WTC11 (cell line): ENCODE measurements at regions not wholly inside any gene's neighbourhood (a gene's known extent, or its start where the extent isn't known, plus 50 kb on each side); places are given as distances from the start of the nearest gene placed in this dataset.

Experiments
- ATAC-seq: fragments of 200-7000 bp; cut with Tn5 transposase; 2 replicates; pipeline ENCODE4 v1.10.0; 2021; ENCODE audit warnings: mild to moderate bottlenecking, moderate library complexity
- CTCF ChIA-PET: fragments of 300-600 bp; sonication (Branson Sonifier 250); formaldehyde crosslinking; loops from one replicate; lab custom pipeline; 2021; ENCODE audit warnings: antibody characterized with exemption; lab: Charles Lee
- POLR2A ChIA-PET: fragments of 350-600 bp; sonication (Branson Sonifier 250); formaldehyde crosslinking; loops from one replicate; lab custom pipeline; 2021; ENCODE audit warnings: antibody characterized with exemption; lab: Charles Lee
- DNase-seq: peaks from one replicate; pipeline ENCODE4 v3.0.0; 2021; ENCODE audit warnings: low spot score
- H3K27ac Mint-ChIP-seq: 2 replicates; pipeline ENCODE4 v1.8.0; 2021; ENCODE audit warnings: mixed read lengths
- H3K27me3 Mint-ChIP-seq: 2 replicates; pipeline ENCODE4 v1.8.0; 2021; ENCODE audit warnings: low read depth, mild to moderate bottlenecking, moderate library complexity, mixed read lengths
- H3K36me3 Mint-ChIP-seq: 2 replicates; pipeline ENCODE4 v1.8.0; 2021; ENCODE audit warnings: mixed read lengths
- H3K4me1 Mint-ChIP-seq: 2 replicates; pipeline ENCODE4 v1.8.0; 2022; ENCODE audit warnings: mixed read lengths
- H3K4me3 Mint-ChIP-seq: 2 replicates; pipeline ENCODE4 v1.8.0; 2021; ENCODE audit warnings: mild to moderate bottlenecking, moderate library complexity, mixed read lengths
- H3K9me3 Mint-ChIP-seq: 2 replicates; pipeline ENCODE4 v1.8.0; 2021; ENCODE audit warnings: mixed read lengths
- AFF4 ChIP-seq: sonication (generic); formaldehyde crosslinking; IDR thresholded peaks from 2 replicates; pipeline ENCODE4 v1.8.1; 2023; ENCODE audit warnings: mild to moderate bottlenecking, missing genetic modification reagents, borderline replicate concordance
- CREB1 ChIP-seq: sonication (generic); formaldehyde crosslinking; IDR thresholded peaks from 2 replicates; pipeline ENCODE4 v1.8.0; 2023; ENCODE audit warnings: mild to moderate bottlenecking, missing genetic modification reagents
- CREM ChIP-seq: sonication (generic); formaldehyde crosslinking; IDR thresholded peaks from 2 replicates; pipeline ENCODE4 v1.8.1; 2022; ENCODE audit warnings: mild to moderate bottlenecking, missing genetic modification reagents, moderate library complexity
- ESRRA ChIP-seq: sonication (generic); formaldehyde crosslinking; IDR thresholded peaks from 2 replicates; pipeline ENCODE4 v1.8.1; 2022; ENCODE audit warnings: mild to moderate bottlenecking, missing genetic modification reagents, borderline replicate concordance
- JUN ChIP-seq: sonication (generic); formaldehyde crosslinking; IDR thresholded peaks from 2 replicates; pipeline ENCODE4 v1.8.0; 2023; ENCODE audit warnings: mild to moderate bottlenecking, missing genetic modification reagents
- MXD4 ChIP-seq: fragments of 250-450 bp; sonication (Bioruptor Pico); IDR thresholded peaks from 2 replicates; pipeline ENCODE4 v1.8.0; 2021; ENCODE audit warnings: mild to moderate bottlenecking, moderate library complexity, borderline replicate concordance
- NFATC4 ChIP-seq: fragments of 250-450 bp; sonication (Bioruptor Pico); IDR thresholded peaks from 2 replicates; pipeline ENCODE4 v1.9.0; 2021; ENCODE audit warnings: mild to moderate bottlenecking
- NFYB ChIP-seq: sonication (generic); formaldehyde crosslinking; conservative IDR thresholded peaks from 2 replicates; pipeline ENCODE4 v1.8.0; 2022; ENCODE audit warnings: low read depth, missing genetic modification reagents
- NR2C2 ChIP-seq: sonication (generic); formaldehyde crosslinking; IDR thresholded peaks from 2 replicates; pipeline ENCODE4 v1.8.0; 2022; ENCODE audit warnings: mild to moderate bottlenecking, missing genetic modification reagents
- PREB ChIP-seq: sonication (generic); formaldehyde crosslinking; IDR thresholded peaks from 2 replicates; pipeline ENCODE4 v1.8.1; 2022; ENCODE audit warnings: mild to moderate bottlenecking, missing genetic modification reagents, moderate library complexity, borderline replicate concordance
- RORB ChIP-seq: fragments of 250-450 bp; sonication (Bioruptor Pico); IDR thresholded peaks from 2 replicates; pipeline ENCODE4 v1.9.0; 2021; ENCODE audit warnings: mild to moderate bottlenecking
- TEAD4 ChIP-seq: sonication (generic); formaldehyde crosslinking; IDR thresholded peaks from 2 replicates; pipeline ENCODE4 v1.8.0; 2022; ENCODE audit warnings: mild to moderate bottlenecking, missing genetic modification reagents
- TP53 ChIP-seq: sonication (generic); formaldehyde crosslinking; IDR thresholded peaks from 2 replicates; pipeline ENCODE4 v1.8.1; 2023; ENCODE audit warnings: mild to moderate bottlenecking, missing genetic modification reagents
- ZBTB43 ChIP-seq: sonication (generic); formaldehyde crosslinking; IDR thresholded peaks from 2 replicates; pipeline ENCODE4 v1.8.1; 2023; ENCODE audit warnings: mild to moderate bottlenecking, missing genetic modification reagents
- ZNF396 ChIP-seq: fragments of 250-450 bp; sonication (Bioruptor Pico); IDR thresholded peaks from 2 replicates; pipeline ENCODE4 v1.8.0; 2021; ENCODE audit warnings: mild to moderate bottlenecking, moderate library complexity, borderline replicate concordance
- ZNF416 ChIP-seq: fragments of 250-450 bp; sonication (Bioruptor Pico); IDR thresholded peaks from 2 replicates; pipeline ENCODE4 v1.9.0; 2021; ENCODE audit warnings: mild to moderate bottlenecking, inconsistent platforms
- ZNF423 ChIP-seq: fragments of 250-450 bp; sonication (Bioruptor Pico); IDR thresholded peaks from 2 replicates; pipeline ENCODE4 v2.1.2; 2022; ENCODE audit warnings: mild to moderate bottlenecking, moderate library complexity
- ZNF671 ChIP-seq: fragments of 250-450 bp; sonication (Bioruptor Pico); IDR thresholded peaks from 2 replicates; pipeline ENCODE4 v1.8.0; 2021; ENCODE audit warnings: mild to moderate bottlenecking
- TF ChIP-seq, protein P1 (sequence below): sonication (generic); formaldehyde crosslinking; IDR thresholded peaks from 2 replicates; pipeline ENCODE4 v1.8.1; 2022; ENCODE audit warnings: missing genetic modification reagents, borderline replicate concordance

DNA sequence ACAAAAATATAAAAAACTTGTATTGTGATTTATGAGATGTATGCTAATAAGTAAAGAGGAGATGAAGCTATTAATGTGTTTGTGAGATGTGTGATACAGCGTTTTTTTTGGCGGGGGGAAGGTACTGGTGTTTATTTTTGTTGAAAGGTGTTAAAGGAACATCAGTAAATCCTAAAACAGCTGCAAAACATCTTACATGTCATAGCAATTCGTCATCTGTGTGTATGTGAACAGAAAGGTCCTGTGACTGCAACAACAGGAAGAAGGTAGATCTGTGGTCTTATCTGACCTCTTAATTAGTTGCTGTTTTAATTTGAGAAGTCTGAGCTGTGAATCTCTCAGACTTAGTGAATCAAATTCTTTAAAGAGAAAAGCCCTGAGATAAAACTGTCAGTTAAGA is 1041.1 kb downstream of the JRKL start (continued):
- TF ChIP-seq CREM (CRISPR knock-in tag) (no peak), ZNF423 (CRISPR knock-in tag) (no peak)

- no peak overlapping the region for H3K27ac Mint-ChIP-seq
- POLR2A ChIA-PET: no interaction called here
- H3K27me3 Mint-ChIP-seq: no peaks in the 10 kb centered on the region
- CTCF ChIA-PET: no interaction called here
- no peaks in the 10 kb centered on the region for H3K9me3 Mint-ChIP-seq
- ATAC-seq: no peak
- H3K36me3 Mint-ChIP-seq: no peaks in the 10 kb centered on the region
- H3K4me1 Mint-ChIP-seq: peaks cover 2% of the 10 kb centered on the region; the same call in 1 of the 2 replicates
- no peak overlapping the region for H3K4me3 Mint-ChIP-seq
- DNase-seq: no peak
- TF ChIP-seq ESRRA (no peak), TP53 (CRISPR knock-in tag) (no peak), PREB (CRISPR knock-in tag) (no peak), NFYB (CRISPR knock-in tag) (no peak), NR2C2 (CRISPR knock-in tag) (no peak), ZBTB43 (CRISPR knock-in tag) (no peak), ZNF416 (CRISPR knock-in tag) (no peak), AFF4 (no peak), TEAD4 (no peak), ZNF671 (CRISPR knock-in tag) (no peak), JUN (CRISPR knock-in tag) (no peak), MXD4 (CRISPR knock-in tag) (no peak), ZNF396 (CRISPR knock-in tag) (no peak), ZNF423 (CRISPR knock-in tag) (no peak)
- TF ChIP-seq, protein P1, sequence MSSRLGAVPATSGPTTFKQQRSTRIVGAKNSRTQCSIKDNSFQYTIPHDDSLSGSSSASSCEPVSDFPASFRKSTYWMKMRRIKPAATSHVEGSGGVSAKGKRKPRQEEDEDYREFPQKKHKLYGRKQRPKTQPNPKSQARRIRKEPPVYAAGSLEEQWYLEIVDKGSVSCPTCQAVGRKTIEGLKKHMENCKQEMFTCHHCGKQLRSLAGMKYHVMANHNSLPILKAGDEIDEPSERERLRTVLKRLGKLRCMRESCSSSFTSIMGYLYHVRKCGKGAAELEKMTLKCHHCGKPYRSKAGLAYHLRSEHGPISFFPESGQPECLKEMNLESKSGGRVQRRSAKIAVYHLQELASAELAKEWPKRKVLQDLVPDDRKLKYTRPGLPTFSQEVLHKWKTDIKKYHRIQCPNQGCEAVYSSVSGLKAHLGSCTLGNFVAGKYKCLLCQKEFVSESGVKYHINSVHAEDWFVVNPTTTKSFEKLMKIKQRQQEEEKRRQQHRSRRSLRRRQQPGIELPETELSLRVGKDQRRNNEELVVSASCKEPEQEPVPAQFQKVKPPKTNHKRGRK: no peak
- TF ChIP-seq, all 79 proteins: peak for 0
These were observed 1043.1 kb downstream of the JRKL start for GRCh38 chr11:97432926-97433325.

DNA sequence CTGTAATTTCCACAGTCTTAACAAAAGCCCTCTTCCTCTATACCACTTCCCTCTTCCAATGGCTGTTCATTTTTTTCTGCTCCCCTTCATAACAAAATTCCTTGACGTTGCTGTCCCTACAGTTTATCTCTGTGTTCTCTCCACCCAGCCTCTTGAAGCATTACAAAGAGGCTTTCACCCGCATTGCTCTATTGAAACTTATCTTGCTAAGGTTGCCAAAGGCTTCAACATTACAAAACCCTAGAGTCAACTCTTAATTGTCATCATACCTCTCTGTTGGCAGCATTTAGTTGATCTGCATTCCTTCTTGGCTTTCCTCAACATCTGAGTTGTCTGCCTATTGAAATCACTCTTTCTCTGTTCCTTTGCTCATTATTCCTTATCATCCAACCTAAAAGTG is 1055.7 kb downstream of the JRKL start:
- ChIA-PET CTCF (no interaction called here), POLR2A (no interaction called here)
- H3K4me3 Mint-ChIP-seq: no peak overlapping the region
- DNase-seq (no peak), ATAC-seq (peak; percentile 50)
- H3K36me3 Mint-ChIP-seq: no peaks in the 10 kb centered on the region
- H3K27ac Mint-ChIP-seq: peak overlapping the region; percentile 20; the same call in 1 of the 2 replicates
- peaks cover 28% of the 10 kb centered on the region for H3K4me1 Mint-ChIP-seq
- no peaks in the 10 kb centered on the region for H3K27me3 Mint-ChIP-seq
- H3K9me3 Mint-ChIP-seq: peaks cover 3% of the 10 kb centered on the region
- TF ChIP-seq NFATC4 (CRISPR knock-in tag): no peak
- no peak for TF ChIP-seq ZBTB43 (CRISPR knock-in tag)
- no peak for TF ChIP-seq RORB (CRISPR knock-in tag)
- TF ChIP-seq CREB1 (CRISPR knock-in tag): no peak
